Gastrocnemius medialis (tissue), 4 donors: ENCODE measurements at regions not wholly inside any gene's neighbourhood (a gene's known extent, or its start where the extent isn't known, plus 50 kb on each side); places are given as distances from the start of the nearest gene placed in this dataset.

Experiments
- ATAC-seq, 2 donors: fragments of 150-250 bp; one replicate each; pipeline ENCODE4 v1.9.1; 2016
- DNase-seq, 2 donors: peaks; one replicate each; pipeline ENCODE4 v3.0.0-alpha.2; 2019
- H3K27ac ChIP-seq, 4 donors: fragments of 200-600 bp; sonication (generic); 1 replicate in 1 of 4; 2 replicates in 3 of 4; pipeline ENCODE4 v1.5.1; 2016 to 2018; ENCODE audit warnings: mild to moderate bottlenecking in 2 of 4, moderate library complexity in 1 of 4
- H3K27me3 ChIP-seq, 3 donors: fragments of 200-600 bp; sonication (generic) in 2 of 3; 1 replicate in 1 of 3; 2 replicates in 2 of 3; pipeline versions ENCODE4 v1.5.1 to v1.6.0; 2016 to 2019; ENCODE audit warnings: mild to moderate bottlenecking in 1 of 3, moderate library complexity in 1 of 3
- H3K36me3 ChIP-seq, 2 donors: fragments of 200-600 bp; sonication (generic) in 1 of 2; one replicate each; pipeline ENCODE4 v1.5.1; 2017 to 2018
- H3K4me1 ChIP-seq, 2 donors: fragments of 200-600 bp; sonication (generic) in 1 of 2; one replicate each; pipeline ENCODE4 v1.5.1; 2016 to 2017; ENCODE audit warnings: mild to moderate bottlenecking in 2 of 2
- H3K4me3 ChIP-seq, 4 donors: fragments of 200-600 bp; sonication (generic) in 3 of 4; 1 replicate in 1 of 4; 2 replicates in 3 of 4; pipeline ENCODE4 v1.5.1; 2016 to 2019; ENCODE audit warnings: mild to moderate bottlenecking in 2 of 4
- H3K9me3 ChIP-seq, 3 donors: fragments of 200-600 bp; sonication (generic) in 2 of 3; 1 replicate in 1 of 3; 2 replicates in 2 of 3; pipeline ENCODE4 v1.5.1; 2016 to 2019
- POLR2A ChIP-seq, 2 donors: fragments of 450-650 bp; IDR thresholded peaks; one replicate each; pipeline ENCODE4 v1.6.1; 2017; ENCODE audit warnings: antibody characterized with exemption in 2 of 2, mild to moderate bottlenecking in 2 of 2, moderate library complexity in 2 of 2
- in situ Hi-C, 4 donors: fragments of 200-750 bp; cut with MboI; loops; one replicate each; pipeline versions ENCODE4 v1.15.0 to v1.8.0; 2017; ENCODE audit warnings: low sequenced_read_pairs in 4 of 4
- intact Hi-C: fragments of 100-400 bp; cut with DNase I; formaldehyde crosslinking; loops from one replicate; pipeline ENCODE4 v1.15.1; 2023; ENCODE audit warnings: low total_unique reads
- TF ChIP-seq, protein P1 (sequence below), 5 experiments: fragments of 450-650 bp in 3 of 5; fragments of 200-600 bp in 2 of 5; sonication (generic) in 2 of 5; IDR thresholded peaks in 4 of 5; conservative IDR thresholded peaks in 1 of 5; 1 replicate in 4 of 5; 2 replicates in 1 of 5; pipeline ENCODE4 v1.5.1; 2016 to 2019; ENCODE audit warnings: antibody characterized with exemption in 5 of 5, mild to moderate bottlenecking in 3 of 5, moderate library complexity in 3 of 5

- H3K4me3 ChIP-seq = no peak overlapping the region
- ATAC-seq (no peak), DNase-seq (no peak)
- H3K36me3 ChIP-seq = no peaks in the 10 kb centered on the region
- in situ Hi-C loops (no loop called here), intact Hi-C loops (no loop called here)
- no peaks in the 10 kb centered on the region for H3K4me1 ChIP-seq
- H3K9me3 ChIP-seq = no peaks in the 10 kb centered on the region
- H3K27ac ChIP-seq = no peak overlapping the region
- TF ChIP-seq POLR2A (IDR thresholded peaks at IDR 0.05) = no peak
- TF ChIP-seq, protein P1, sequence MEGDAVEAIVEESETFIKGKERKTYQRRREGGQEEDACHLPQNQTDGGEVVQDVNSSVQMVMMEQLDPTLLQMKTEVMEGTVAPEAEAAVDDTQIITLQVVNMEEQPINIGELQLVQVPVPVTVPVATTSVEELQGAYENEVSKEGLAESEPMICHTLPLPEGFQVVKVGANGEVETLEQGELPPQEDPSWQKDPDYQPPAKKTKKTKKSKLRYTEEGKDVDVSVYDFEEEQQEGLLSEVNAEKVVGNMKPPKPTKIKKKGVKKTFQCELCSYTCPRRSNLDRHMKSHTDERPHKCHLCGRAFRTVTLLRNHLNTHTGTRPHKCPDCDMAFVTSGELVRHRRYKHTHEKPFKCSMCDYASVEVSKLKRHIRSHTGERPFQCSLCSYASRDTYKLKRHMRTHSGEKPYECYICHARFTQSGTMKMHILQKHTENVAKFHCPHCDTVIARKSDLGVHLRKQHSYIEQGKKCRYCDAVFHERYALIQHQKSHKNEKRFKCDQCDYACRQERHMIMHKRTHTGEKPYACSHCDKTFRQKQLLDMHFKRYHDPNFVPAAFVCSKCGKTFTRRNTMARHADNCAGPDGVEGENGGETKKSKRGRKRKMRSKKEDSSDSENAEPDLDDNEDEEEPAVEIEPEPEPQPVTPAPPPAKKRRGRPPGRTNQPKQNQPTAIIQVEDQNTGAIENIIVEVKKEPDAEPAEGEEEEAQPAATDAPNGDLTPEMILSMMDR (IDR thresholded peaks at IDR 0.05 in 4 of 5, conservative IDR thresholded peaks at IDR 0.05 in 1 of 5) = no peak
- no peaks in the 10 kb centered on the region for H3K27me3 ChIP-seq
Measured at GRCh38 chr6:114418304-114418972, 75.6 kb upstream of the HS3ST5 start.

DNA sequence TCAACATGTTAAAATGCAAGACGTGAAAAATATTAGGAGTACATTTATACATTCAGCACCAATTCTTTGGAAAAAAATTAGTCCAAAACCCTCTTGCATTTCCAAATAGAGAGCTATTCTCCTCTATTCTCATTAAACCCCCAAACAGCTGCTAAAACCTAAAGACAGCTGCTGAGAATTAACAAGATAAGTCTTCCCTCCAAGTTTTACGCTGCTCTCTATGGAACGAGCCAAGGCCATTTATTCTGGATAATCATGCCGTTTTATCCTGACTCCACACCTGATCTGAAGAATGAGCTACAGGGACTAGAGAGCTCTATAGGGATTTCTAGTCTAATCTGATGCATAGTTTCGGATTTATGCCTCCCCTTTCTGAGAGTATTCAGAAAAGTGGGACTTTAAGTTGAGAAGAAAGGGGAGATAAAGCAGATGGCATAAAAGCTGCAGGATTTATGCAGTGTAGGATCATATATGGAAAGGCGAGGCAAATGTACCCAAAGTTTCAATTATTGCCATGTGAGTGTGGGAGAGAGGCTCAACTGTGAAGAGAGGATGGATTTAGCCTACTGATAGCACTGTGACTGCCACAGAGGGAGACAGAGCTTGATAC lies 64.7 kb upstream of the HS3ST5 start:
- no peaks in the 10 kb centered on the region for H3K27me3 ChIP-seq
- no peaks in the 10 kb centered on the region for H3K9me3 ChIP-seq
- H3K36me3 ChIP-seq = no peaks in the 10 kb centered on the region
- no peak overlapping the region for H3K27ac ChIP-seq
- DNase-seq = no peak
- TF ChIP-seq POLR2A (IDR thresholded peaks at IDR 0.05) = no peak
- TF ChIP-seq, protein P1 (IDR thresholded peaks at IDR 0.05 in 4 of 5, conservative IDR thresholded peaks at IDR 0.05 in 1 of 5) = no peak
- no peak overlapping the region for H3K4me3 ChIP-seq
- ATAC-seq = no peak
- no peaks in the 10 kb centered on the region for H3K4me1 ChIP-seq
- in situ Hi-C loops (no loop called here), intact Hi-C loops (no loop called here)

DNA sequence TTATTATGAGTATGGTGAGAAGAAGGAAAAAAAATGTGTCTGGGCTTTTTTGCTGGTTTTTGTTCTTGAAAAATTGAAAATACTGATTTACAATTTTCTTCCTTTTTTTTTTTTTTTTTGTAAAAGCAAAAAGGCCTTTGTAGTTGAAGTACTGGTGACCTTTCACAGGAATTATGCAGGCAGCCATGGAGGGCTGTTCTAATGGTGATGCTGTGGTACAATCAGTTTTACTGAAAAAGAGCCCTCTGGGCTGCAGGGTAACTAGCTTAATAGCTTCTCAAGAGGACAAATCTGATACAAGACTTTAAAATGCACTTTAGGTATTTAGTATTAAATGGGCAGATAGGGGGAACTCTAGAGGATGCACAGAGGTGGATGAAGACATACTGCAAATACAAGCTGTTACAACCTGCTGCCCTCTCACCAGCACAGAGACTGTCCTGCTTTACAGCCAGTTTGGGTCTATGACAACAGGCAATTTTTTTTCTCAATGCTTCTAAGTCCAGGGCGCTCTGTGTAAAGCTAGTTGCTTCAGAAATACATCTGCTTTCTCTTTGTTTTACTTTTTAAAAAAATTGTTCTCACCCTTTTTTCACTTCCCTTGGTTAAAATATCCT lies 61.6 kb upstream of the HS3ST5 start:
- intact Hi-C loops = no loop called here
- H3K9me3 ChIP-seq = no peaks in the 10 kb centered on the region
- H3K27me3 ChIP-seq = no peaks in the 10 kb centered on the region
- in situ Hi-C loops = no loop called here
- H3K36me3 ChIP-seq = no peaks in the 10 kb centered on the region
- H3K4me3 ChIP-seq = no peak overlapping the region
- no peak overlapping the region for H3K27ac ChIP-seq
- ATAC-seq = no peak
- no peak for TF ChIP-seq POLR2A (IDR thresholded peaks at IDR 0.05)
- TF ChIP-seq, protein P1 (IDR thresholded peaks at IDR 0.05 in 4 of 5, conservative IDR thresholded peaks at IDR 0.05 in 1 of 5) = no peak
- no peaks in the 10 kb centered on the region for H3K4me1 ChIP-seq
- DNase-seq = no peak

DNA sequence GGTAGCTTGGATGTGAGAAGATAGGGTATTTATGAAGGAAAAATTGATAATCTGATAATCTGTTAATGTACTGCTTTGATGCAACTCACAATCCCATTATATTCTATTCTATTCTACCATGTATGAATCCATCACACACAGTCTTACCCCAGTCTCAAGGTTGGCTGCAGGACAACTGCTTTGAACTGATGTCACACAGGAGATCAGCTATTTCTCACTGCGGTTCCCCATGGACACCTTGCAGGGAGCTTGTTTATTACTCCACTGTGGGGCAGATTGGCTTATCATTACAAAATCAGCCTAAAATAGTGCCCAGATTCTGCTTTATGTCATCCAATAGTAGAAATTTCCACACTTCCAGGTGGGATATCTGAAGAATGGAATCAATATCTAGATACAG lies 61.0 kb upstream of the HS3ST5 start:
- H3K4me1 ChIP-seq = no peaks in the 10 kb centered on the region
- TF ChIP-seq POLR2A (IDR thresholded peaks at IDR 0.05) = no peak
- TF ChIP-seq, protein P1 (IDR thresholded peaks at IDR 0.05 in 4 of 5, conservative IDR thresholded peaks at IDR 0.05 in 1 of 5) = no peak
- ATAC-seq = no peak

More for the DNA sequence above, 61.0 kb upstream of the HS3ST5 start:
- Histone ChIP-seq H3K27ac (no peak overlapping the region), H3K36me3 (no peaks in the 10 kb centered on the region), H3K4me3 (no peak overlapping the region), H3K27me3 (no peaks in the 10 kb centered on the region), H3K9me3 (no peaks in the 10 kb centered on the region)
- intact Hi-C loops (no loop called here), in situ Hi-C loops (no loop called here)
- DNase-seq = no peak
